Mesothelial cell of epicardium (in vitro differentiated cells): ENCODE measurements at regions not wholly inside any gene's neighbourhood (a gene's known extent, or its start where the extent isn't known, plus 50 kb on each side); places are given as distances from the start of the nearest gene placed in this dataset.

Experiments used
- DNase-seq, 2 experiments: peaks; one replicate each; pipeline ENCODE4 v3.0.0; 2021; ENCODE audit warnings: low spot score in 2 of 2; ENCODE audit not compliant: unreplicated experiment in 2 of 2
- H3K27ac Mint-ChIP-seq: 2 replicates; pipeline ENCODE4 v1.8.0; 2021; ENCODE audit warnings: mixed read lengths
- H3K27me3 Mint-ChIP-seq: 2 replicates; pipeline ENCODE4 v1.8.0; 2021; ENCODE audit warnings: low read depth, mixed read lengths
- H3K36me3 Mint-ChIP-seq: 2 replicates; pipeline ENCODE4 v1.8.0; 2021; ENCODE audit warnings: mixed read lengths
- H3K4me1 Mint-ChIP-seq: 2 replicates; pipeline ENCODE4 v1.8.0; 2021; ENCODE audit warnings: mixed read lengths
- H3K4me3 Mint-ChIP-seq: 2 replicates; pipeline ENCODE4 v1.8.0; 2021; ENCODE audit warnings: mild to moderate bottlenecking, moderate library complexity, mixed read lengths
- H3K9me3 Mint-ChIP-seq: 2 replicates; pipeline ENCODE4 v1.8.0; 2021; ENCODE audit warnings: mixed read lengths
- TF ChIP-seq, protein P1 (sequence below): fragments of 200-600 bp; sonication (generic); IDR thresholded peaks from one replicate; pipeline ENCODE4 v1.5.0; 2021; ENCODE audit warnings: antibody characterized with exemption; ENCODE audit not compliant: unreplicated experiment

DNA sequence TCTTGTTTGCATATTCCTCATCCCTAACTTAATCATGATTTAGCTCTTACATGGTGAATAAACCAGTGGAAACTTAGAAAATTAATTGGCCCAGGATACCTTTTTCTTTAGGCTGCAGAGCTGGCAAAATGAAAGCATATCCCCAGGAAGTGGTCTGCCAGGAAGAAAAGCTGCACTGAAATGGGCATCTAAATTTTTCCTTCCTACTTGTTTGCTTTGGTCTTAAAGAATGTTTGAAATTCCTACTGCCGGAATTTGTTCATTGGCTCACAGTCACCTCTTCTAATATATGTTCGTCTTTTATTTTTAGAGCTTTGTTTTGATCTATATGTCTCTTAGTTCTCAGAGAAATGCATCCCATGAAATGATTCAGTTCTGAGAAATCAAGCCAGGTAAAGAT, 113.2 kb upstream of the ELL2 start:
- TF ChIP-seq, protein P1, sequence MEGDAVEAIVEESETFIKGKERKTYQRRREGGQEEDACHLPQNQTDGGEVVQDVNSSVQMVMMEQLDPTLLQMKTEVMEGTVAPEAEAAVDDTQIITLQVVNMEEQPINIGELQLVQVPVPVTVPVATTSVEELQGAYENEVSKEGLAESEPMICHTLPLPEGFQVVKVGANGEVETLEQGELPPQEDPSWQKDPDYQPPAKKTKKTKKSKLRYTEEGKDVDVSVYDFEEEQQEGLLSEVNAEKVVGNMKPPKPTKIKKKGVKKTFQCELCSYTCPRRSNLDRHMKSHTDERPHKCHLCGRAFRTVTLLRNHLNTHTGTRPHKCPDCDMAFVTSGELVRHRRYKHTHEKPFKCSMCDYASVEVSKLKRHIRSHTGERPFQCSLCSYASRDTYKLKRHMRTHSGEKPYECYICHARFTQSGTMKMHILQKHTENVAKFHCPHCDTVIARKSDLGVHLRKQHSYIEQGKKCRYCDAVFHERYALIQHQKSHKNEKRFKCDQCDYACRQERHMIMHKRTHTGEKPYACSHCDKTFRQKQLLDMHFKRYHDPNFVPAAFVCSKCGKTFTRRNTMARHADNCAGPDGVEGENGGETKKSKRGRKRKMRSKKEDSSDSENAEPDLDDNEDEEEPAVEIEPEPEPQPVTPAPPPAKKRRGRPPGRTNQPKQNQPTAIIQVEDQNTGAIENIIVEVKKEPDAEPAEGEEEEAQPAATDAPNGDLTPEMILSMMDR: no peak
- H3K9me3 Mint-ChIP-seq: no peaks in the 10 kb centered on the region
- no peak overlapping the region for H3K27ac Mint-ChIP-seq
- H3K4me3 Mint-ChIP-seq: no peak overlapping the region
- DNase-seq: no peak
- no peaks in the 10 kb centered on the region for H3K36me3 Mint-ChIP-seq
- H3K27me3 Mint-ChIP-seq: no peaks in the 10 kb centered on the region
- peaks cover 7% of the 10 kb centered on the region for H3K4me1 Mint-ChIP-seq

DNA sequence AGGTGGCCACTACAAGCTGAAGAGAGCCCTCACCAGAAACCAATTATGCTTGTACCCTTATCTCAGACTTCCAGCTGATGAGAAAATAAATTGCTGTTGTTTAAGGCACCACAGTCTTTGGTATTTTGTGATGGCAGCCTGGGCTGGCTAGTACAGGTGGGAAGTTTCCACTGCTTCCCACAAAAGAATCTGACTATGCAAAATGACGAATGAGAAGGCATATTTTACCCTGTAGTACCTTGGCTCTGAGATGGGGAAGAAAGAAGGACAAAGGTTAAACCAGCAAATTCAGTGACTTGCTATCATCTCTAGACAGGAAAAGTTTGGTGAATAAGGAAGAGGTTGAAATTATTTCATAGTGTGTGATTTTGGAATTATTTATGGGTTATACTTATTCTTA, 112.8 kb upstream of the ELL2 start:
- Mint-ChIP-seq H3K36me3 (no peaks in the 10 kb centered on the region), H3K4me3 (no peak overlapping the region), H3K9me3 (no peaks in the 10 kb centered on the region), H3K4me1 (peaks cover 7% of the 10 kb centered on the region), H3K27ac (no peak overlapping the region), H3K27me3 (no peaks in the 10 kb centered on the region)
- TF ChIP-seq, protein P1: no peak
- DNase-seq: no peak

GRCh38 chr5:96072791-96073165, 111.1 kb upstream of the ELL2 start:
- TF ChIP-seq, protein P1: no peak
- no peak overlapping the region for H3K27ac Mint-ChIP-seq
- DNase-seq: no peak
- no peaks in the 10 kb centered on the region for H3K27me3 Mint-ChIP-seq
- H3K9me3 Mint-ChIP-seq: no peaks in the 10 kb centered on the region
- no peak overlapping the region for H3K4me3 Mint-ChIP-seq
- H3K4me1 Mint-ChIP-seq: peaks cover 13% of the 10 kb centered on the region
- H3K36me3 Mint-ChIP-seq: no peaks in the 10 kb centered on the region

GRCh38 chr5:96072138-96072790, 110.6 kb upstream of the ELL2 start:
- Mint-ChIP-seq H3K36me3 (no peaks in the 10 kb centered on the region), H3K27ac (no peak overlapping the region), H3K4me3 (no peak overlapping the region), H3K9me3 (no peaks in the 10 kb centered on the region), H3K27me3 (no peaks in the 10 kb centered on the region), H3K4me1 (peaks cover 18% of the 10 kb centered on the region)
- TF ChIP-seq, protein P1: no peak
- no peak for DNase-seq

DNA sequence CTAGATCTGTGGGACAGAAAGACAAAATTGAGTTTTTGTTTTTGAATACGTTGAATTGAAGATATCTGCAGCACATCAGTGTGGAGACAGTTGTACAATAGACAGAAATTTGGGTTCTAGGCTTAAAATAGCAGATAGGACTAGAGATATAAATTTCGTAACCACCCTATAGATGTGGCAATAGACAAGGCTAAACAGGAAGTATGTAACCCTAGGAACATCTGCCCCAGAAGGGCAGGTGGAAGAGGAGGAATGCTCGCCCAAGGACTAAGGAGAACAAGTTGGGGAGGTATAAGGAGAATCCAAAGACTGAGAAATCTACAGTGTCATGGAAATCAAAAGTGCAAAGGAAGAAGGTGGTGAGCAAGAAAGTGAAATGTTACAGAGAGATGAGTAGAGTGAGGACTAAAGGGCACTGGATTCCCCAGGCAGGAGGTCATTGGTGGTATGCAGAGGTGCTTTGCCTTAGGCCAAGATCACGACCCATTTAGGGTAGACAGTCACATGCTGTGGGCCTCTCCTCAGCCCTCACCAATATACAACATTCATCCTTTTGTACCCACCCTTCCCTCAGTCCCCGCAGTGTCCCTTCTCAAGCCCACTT, 109.1 kb upstream of the ELL2 start:
- TF ChIP-seq, protein P1: no peak
- Mint-ChIP-seq H3K27me3 (no peaks in the 10 kb centered on the region), H3K27ac (no peak overlapping the region), H3K4me1 (peaks cover 27% of the 10 kb centered on the region), H3K36me3 (no peaks in the 10 kb centered on the region), H3K9me3 (no peaks in the 10 kb centered on the region), H3K4me3 (no peak overlapping the region)
- DNase-seq: no peak
